ENCODE measurements at regions not wholly inside any gene's neighbourhood (a gene's known extent, or its start where the extent isn't known, plus 50 kb on each side); places are given as distances from the start of the nearest gene placed in this dataset.
"Not testable (repeated sequence)": the region's sequence is repeated elsewhere in the genome, so short reads cannot be mapped to it uniquely, and the experiment has no call there.

GRCh38 chr9:1882711-1883403 lies 132.3 kb upstream of the SMARCA2 start:
- no peak for DNase-seq

- no peak for DNase-seq
Observed at GRCh38 chr9:1890201-1890600, 124.9 kb upstream of the SMARCA2 start.

- no peak for DNase-seq
Observed at GRCh38 chr9:1890816-1891215, 124.3 kb upstream of the SMARCA2 start.

GRCh38 chr9:1903080-1903704 lies 112.0 kb upstream of the SMARCA2 start:
- not testable (repeated sequence) for DNase-seq

- DNase-seq: no peak
Observed at GRCh38 chr9:1907465-1907864, 107.7 kb upstream of the SMARCA2 start.

- DNase-seq: no peak
Observed at GRCh38 chr9:1909322-1909721, 105.8 kb upstream of the SMARCA2 start.

GRCh38 chr9:1910269-1910811 lies 104.8 kb upstream of the SMARCA2 start:
- DNase-seq: no peak

GRCh38 chr9:1913631-1914330 lies 101.4 kb upstream of the SMARCA2 start:
- no peak for DNase-seq

- no peak for DNase-seq
Observed at GRCh38 chr9:1916095-1916494, 99.1 kb upstream of the SMARCA2 start.

- DNase-seq: no peak
Observed at GRCh38 chr9:1916655-1917054, 98.5 kb upstream of the SMARCA2 start.

- no peak for DNase-seq
Observed at GRCh38 chr9:1917396-1917935, 97.7 kb upstream of the SMARCA2 start.

- DNase-seq: no peak
Observed at GRCh38 chr9:1918108-1918507, 97.0 kb upstream of the SMARCA2 start.

- DNase-seq: no peak
Observed at GRCh38 chr9:1918622-1919021, 96.5 kb upstream of the SMARCA2 start.

GRCh38 chr9:1919229-1919628 lies 95.9 kb upstream of the SMARCA2 start:
- DNase-seq: no peak

GRCh38 chr9:1920386-1920785 lies 94.8 kb upstream of the SMARCA2 start:
- DNase-seq: no peak

- no peak for DNase-seq
Observed at GRCh38 chr9:1922026-1922425, 93.1 kb upstream of the SMARCA2 start.

GRCh38 chr9:1927546-1927945 lies 87.6 kb upstream of the SMARCA2 start:
- DNase-seq: no peak

GRCh38 chr9:1929134-1929533 lies 86.0 kb upstream of the SMARCA2 start:
- no peak for DNase-seq

- no peak for DNase-seq
Observed at GRCh38 chr9:1929722-1930244, 85.4 kb upstream of the SMARCA2 start.

- DNase-seq: not testable (repeated sequence)
Observed at GRCh38 chr9:1930245-1930736, 84.9 kb upstream of the SMARCA2 start.

GRCh38 chr9:1938135-1938534 lies 77.0 kb upstream of the SMARCA2 start:
- no peak for DNase-seq

GRCh38 chr9:1938675-1939170 lies 76.4 kb upstream of the SMARCA2 start:
- DNase-seq: no peak

GRCh38 chr9:1939466-1939865 lies 75.7 kb upstream of the SMARCA2 start:
- DNase-seq: no peak
